ENCODE measurements at regions not wholly inside any gene's neighbourhood (a gene's known extent, or its start where the extent isn't known, plus 50 kb on each side); places are given as distances from the start of the nearest gene placed in this dataset.

- Mint-ChIP-seq H3K4me1 (ENCODE audit: low read depth) (no peaks in the 10 kb centered on the region), H3K27me3 (peaks cover 17% of the 10 kb centered on the region), H3K27ac (no peak overlapping the region), H3K9me3 (ENCODE audit: low read depth) (no peaks in the 10 kb centered on the region), H3K36me3 (ENCODE audit: insufficient read depth) (no peaks in the 10 kb centered on the region), H3K4me3 (ENCODE audit: low read depth) (no peak overlapping the region)
- no peak for DNase-seq (ENCODE audit: low spot score, unreplicated experiment)
- no peak for TF ChIP-seq CTCF (IDR thresholded peaks at IDR 0.05; ENCODE audit: unreplicated experiment)
Observed at GRCh38 chr1:112060261-112060660, 70.8 kb upstream of the KCND3 start.

GRCh38 chr1:112061056-112061455 lies 71.6 kb upstream of the KCND3 start:
- Mint-ChIP-seq H3K27me3 (peaks cover 18% of the 10 kb centered on the region), H3K36me3 (ENCODE audit: insufficient read depth) (no peaks in the 10 kb centered on the region), H3K9me3 (ENCODE audit: low read depth) (no peaks in the 10 kb centered on the region), H3K27ac (no peak overlapping the region), H3K4me3 (ENCODE audit: low read depth) (no peak overlapping the region), H3K4me1 (ENCODE audit: low read depth) (no peaks in the 10 kb centered on the region)
- no peak for TF ChIP-seq CTCF (IDR thresholded peaks at IDR 0.05; ENCODE audit: unreplicated experiment)
- no peak for DNase-seq (ENCODE audit: low spot score, unreplicated experiment)

- H3K4me3 Mint-ChIP-seq (ENCODE audit: low read depth) = no peak overlapping the region
- peaks cover 17% of the 10 kb centered on the region for H3K27me3 Mint-ChIP-seq
- no peaks in the 10 kb centered on the region for H3K9me3 Mint-ChIP-seq (ENCODE audit: low read depth)
- H3K36me3 Mint-ChIP-seq (ENCODE audit: insufficient read depth) = no peaks in the 10 kb centered on the region
- no peak overlapping the region for H3K27ac Mint-ChIP-seq
- DNase-seq (ENCODE audit: low spot score, unreplicated experiment) = no peak
- no peaks in the 10 kb centered on the region for H3K4me1 Mint-ChIP-seq (ENCODE audit: low read depth)
- no peak for TF ChIP-seq CTCF (IDR thresholded peaks at IDR 0.05; ENCODE audit: unreplicated experiment)
Observed at GRCh38 chr1:112061901-112062320, 72.4 kb upstream of the KCND3 start.

- no peaks in the 10 kb centered on the region for H3K36me3 Mint-ChIP-seq (ENCODE audit: insufficient read depth)
- no peak for DNase-seq (ENCODE audit: low spot score, unreplicated experiment)
- H3K9me3 Mint-ChIP-seq (ENCODE audit: low read depth) = no peaks in the 10 kb centered on the region
- TF ChIP-seq CTCF (IDR thresholded peaks at IDR 0.05; ENCODE audit: unreplicated experiment) = no peak
- no peaks in the 10 kb centered on the region for H3K4me1 Mint-ChIP-seq (ENCODE audit: low read depth)
- H3K27me3 Mint-ChIP-seq = peaks cover 10% of the 10 kb centered on the region
- no peak overlapping the region for H3K4me3 Mint-ChIP-seq (ENCODE audit: low read depth)
- no peak overlapping the region for H3K27ac Mint-ChIP-seq
Observed at GRCh38 chr1:112063781-112064728, 74.6 kb upstream of the KCND3 start.

GRCh38 chr1:112067989-112068388 lies 78.5 kb upstream of the KCND3 start:
- H3K36me3 Mint-ChIP-seq (ENCODE audit: insufficient read depth) = no peaks in the 10 kb centered on the region

More at GRCh38 chr1:112067989-112068388, 78.5 kb upstream of the KCND3 start:
- no peak for DNase-seq (ENCODE audit: low spot score, unreplicated experiment)
- Mint-ChIP-seq H3K4me1 (ENCODE audit: low read depth) (no peaks in the 10 kb centered on the region), H3K4me3 (ENCODE audit: low read depth) (no peak overlapping the region), H3K27ac (no peak overlapping the region), H3K27me3 (peaks cover 16% of the 10 kb centered on the region), H3K9me3 (ENCODE audit: low read depth) (peaks cover 11% of the 10 kb centered on the region)
- TF ChIP-seq CTCF (IDR thresholded peaks at IDR 0.05; ENCODE audit: unreplicated experiment) = no peak
